Type B pancreatic cell (in vitro differentiated cells): ENCODE measurements at regions not wholly inside any gene's neighbourhood (a gene's known extent, or its start where the extent isn't known, plus 50 kb on each side); places are given as distances from the start of the nearest gene placed in this dataset.
"Not testable (repeated sequence)": the region's sequence is repeated elsewhere in the genome, so short reads cannot be mapped to it uniquely, and the experiment has no call there.

ENCODE experiments used
- DNase-seq: peaks from one replicate; pipeline ENCODE4 v3.0.0; 2021; ENCODE audit warnings: mixed read lengths; ENCODE audit not compliant: unreplicated experiment; ENCODE audit errors: extremely low spot score
- H3K27ac Mint-ChIP-seq: 2 replicates; pipeline ENCODE4 v1.8.0; 2021; ENCODE audit warnings: mild to moderate bottlenecking, mixed read lengths
- H3K27me3 Mint-ChIP-seq: 2 replicates; pipeline ENCODE4 v1.8.0; 2021; ENCODE audit warnings: mixed read lengths
- H3K36me3 Mint-ChIP-seq: 2 replicates; pipeline ENCODE4 v1.8.0; 2021; ENCODE audit warnings: mixed read lengths
- H3K4me1 Mint-ChIP-seq: one replicate; pipeline ENCODE4 v1.8.0; 2021; ENCODE audit warnings: mixed read lengths; ENCODE audit not compliant: unreplicated experiment
- H3K4me3 Mint-ChIP-seq: 2 replicates; pipeline ENCODE4 v1.8.0; 2021; ENCODE audit warnings: mild to moderate bottlenecking, mixed read lengths
- H3K9me3 Mint-ChIP-seq: 2 replicates; pipeline ENCODE4 v1.8.0; 2021; ENCODE audit warnings: mixed read lengths
- CTCF ChIP-seq: fragments of 200-600 bp; sonication (generic); conservative IDR thresholded peaks from 2 replicates; pipeline ENCODE4 v1.5.0; 2021; ENCODE audit warnings: antibody characterized with exemption, mild to moderate bottlenecking

- DNase-seq = no peak
- no peak overlapping the region for H3K4me3 Mint-ChIP-seq
- no peaks in the 10 kb centered on the region for H3K9me3 Mint-ChIP-seq
- peaks cover 3% of the 10 kb centered on the region for H3K36me3 Mint-ChIP-seq
- no peak overlapping the region for H3K27ac Mint-ChIP-seq
- H3K27me3 Mint-ChIP-seq = no peaks in the 10 kb centered on the region
- TF ChIP-seq CTCF = no peak
- peaks cover 3% of the 10 kb centered on the region for H3K4me1 Mint-ChIP-seq
Observed at GRCh38 chr11:70899616-70900015, 352.8 kb downstream of the SHANK2 start.

GRCh38 chr11:70900540-70900939, 351.8 kb downstream of the SHANK2 start:
- peaks cover 3% of the 10 kb centered on the region for H3K4me1 Mint-ChIP-seq
- H3K27ac Mint-ChIP-seq = no peak overlapping the region
- DNase-seq = no peak
- TF ChIP-seq CTCF = no peak
- no peaks in the 10 kb centered on the region for H3K9me3 Mint-ChIP-seq
- H3K36me3 Mint-ChIP-seq = peaks cover 3% of the 10 kb centered on the region
- H3K27me3 Mint-ChIP-seq = no peaks in the 10 kb centered on the region
- H3K4me3 Mint-ChIP-seq = no peak overlapping the region

- TF ChIP-seq CTCF = no peak
- peaks cover 3% of the 10 kb centered on the region for H3K4me1 Mint-ChIP-seq
- H3K36me3 Mint-ChIP-seq = peaks cover 3% of the 10 kb centered on the region
- DNase-seq = no peak
- H3K9me3 Mint-ChIP-seq = no peaks in the 10 kb centered on the region
- no peak overlapping the region for H3K27ac Mint-ChIP-seq
- H3K4me3 Mint-ChIP-seq = no peak overlapping the region
- no peaks in the 10 kb centered on the region for H3K27me3 Mint-ChIP-seq
Observed at GRCh38 chr11:70901951-70902521, 350.3 kb downstream of the SHANK2 start.

- not testable (repeated sequence) for H3K36me3 Mint-ChIP-seq, DNase-seq, H3K27ac Mint-ChIP-seq, H3K4me3 Mint-ChIP-seq, H3K27me3 Mint-ChIP-seq, H3K4me1 Mint-ChIP-seq, H3K9me3 Mint-ChIP-seq
Observed at GRCh38 chr11:70903229-70903628, 349.1 kb downstream of the SHANK2 start.

GRCh38 chr11:70906101-70906500, 346.3 kb downstream of the SHANK2 start:
- no peak for TF ChIP-seq CTCF
- no peaks in the 10 kb centered on the region for H3K9me3 Mint-ChIP-seq

GRCh38 chr11:70908223-70908622, 344.2 kb downstream of the SHANK2 start:
- H3K27me3 Mint-ChIP-seq = no peaks in the 10 kb centered on the region
- no peak for TF ChIP-seq CTCF
- DNase-seq = no peak
- no peaks in the 10 kb centered on the region for H3K36me3 Mint-ChIP-seq
- peaks cover 9% of the 10 kb centered on the region for H3K4me1 Mint-ChIP-seq
- no peak overlapping the region for H3K27ac Mint-ChIP-seq
- H3K9me3 Mint-ChIP-seq = no peaks in the 10 kb centered on the region
- H3K4me3 Mint-ChIP-seq = no peak overlapping the region

More at GRCh38 chr11:70906101-70906500, 346.3 kb downstream of the SHANK2 start:
- Mint-ChIP-seq H3K27me3 (no peaks in the 10 kb centered on the region), H3K4me3 (no peak overlapping the region), H3K36me3 (no peaks in the 10 kb centered on the region), H3K4me1 (peaks cover 3% of the 10 kb centered on the region), H3K27ac (no peak overlapping the region)
- no peak for DNase-seq
